ENCODE measurements at regions not wholly inside any gene's neighbourhood (a gene's known extent, or its start where the extent isn't known, plus 50 kb on each side); places are given as distances from the start of the nearest gene placed in this dataset.

DNA sequence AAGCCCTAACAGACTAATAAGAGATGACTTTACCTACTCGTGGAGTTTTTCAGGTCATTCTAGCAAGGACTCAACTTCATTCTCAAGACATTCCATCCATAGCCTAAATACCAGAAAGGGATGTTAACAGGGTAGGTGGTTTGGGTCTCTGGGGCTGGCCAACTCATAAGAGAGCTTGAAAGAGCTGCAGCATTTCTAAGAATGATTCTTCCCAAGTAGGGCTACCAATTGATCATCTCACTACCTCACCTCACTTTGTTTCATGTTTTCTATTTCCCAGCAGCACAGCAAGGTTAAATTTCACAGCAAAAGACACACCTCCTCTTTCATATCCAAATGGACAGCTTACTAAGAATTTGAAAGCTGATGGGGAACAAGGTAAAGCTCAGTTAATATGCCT, 614.8 kb upstream of the DIPK2B start:
- CTCF ChIA-PET (ENCODE audit: low intra/inter-chr PET ratio): no interaction called here
- ATAC-seq (no peak), FAIRE-seq (no peak), DNase-seq (ENCODE audit: extremely low read depth in 1 of 4, low spot score in 3 of 4) (no peak)
- H3K9me3 ChIP-seq (replicated peaks; ENCODE audit: control insufficient read depth, insufficient read depth, low read depth, low read length): no peaks in the 10 kb centered on the region
- BruUV-seq (replicated peaks): no TSS peak
- H3K9ac ChIP-seq (ENCODE audit: insufficient read depth in 1 of 2, low read depth in 2 of 2, low read length in 2 of 2): no peak overlapping the region
- no peak overlapping the region for H3K4me2 ChIP-seq (ENCODE audit: insufficient read depth, low read length)
- no peak overlapping the region for H3K4me3 ChIP-seq
- H2AFZ ChIP-seq (ENCODE audit: low read depth, low read length): no peak overlapping the region
- 0% methylated on average over 1 of the region's 1 CpG for WGBS (ENCODE audit: insufficient coverage, low coverage, missing lambda C conversion rate)
- no peak overlapping the region for H3K27ac ChIP-seq (ENCODE audit: extremely low read depth, low read depth, low read length)
- H3K27me3 ChIP-seq (ENCODE audit: control insufficient read depth in 2 of 2, insufficient read depth in 2 of 2, low read length in 2 of 2): no peaks in the 10 kb centered on the region
- TF ChIP-seq NELFE (IDR thresholded peaks at IDR 0.05; ENCODE audit: insufficient read depth, insufficient read length) (no peak), ZNF785 (CRISPR knock-in tag; IDR thresholded peaks at IDR 0.05) (no peak), KAT7 (CRISPR knock-in tag; IDR thresholded peaks at IDR 0.05; ENCODE audit: borderline replicate concordance) (no peak), PTBP1 (IDR thresholded peaks at IDR 0.05; ENCODE audit: low read depth, low read length) (no peak), U2AF2 (optimal IDR thresholded peaks at IDR 0.05; ENCODE audit: low read depth, low read length) (no peak), STAG1 (CRISPR knock-in tag; IDR thresholded peaks at IDR 0.05; ENCODE audit: borderline replicate concordance) (no peak), EHMT2 (IDR thresholded peaks at IDR 0.05) (no peak), ESRRB (CRISPR knock-in tag; IDR thresholded peaks at IDR 0.05; ENCODE audit: borderline replicate concordance) (no peak), ERF (CRISPR knock-in tag; IDR thresholded peaks at IDR 0.05) (no peak)
- TF ChIP-seq, protein P1, sequence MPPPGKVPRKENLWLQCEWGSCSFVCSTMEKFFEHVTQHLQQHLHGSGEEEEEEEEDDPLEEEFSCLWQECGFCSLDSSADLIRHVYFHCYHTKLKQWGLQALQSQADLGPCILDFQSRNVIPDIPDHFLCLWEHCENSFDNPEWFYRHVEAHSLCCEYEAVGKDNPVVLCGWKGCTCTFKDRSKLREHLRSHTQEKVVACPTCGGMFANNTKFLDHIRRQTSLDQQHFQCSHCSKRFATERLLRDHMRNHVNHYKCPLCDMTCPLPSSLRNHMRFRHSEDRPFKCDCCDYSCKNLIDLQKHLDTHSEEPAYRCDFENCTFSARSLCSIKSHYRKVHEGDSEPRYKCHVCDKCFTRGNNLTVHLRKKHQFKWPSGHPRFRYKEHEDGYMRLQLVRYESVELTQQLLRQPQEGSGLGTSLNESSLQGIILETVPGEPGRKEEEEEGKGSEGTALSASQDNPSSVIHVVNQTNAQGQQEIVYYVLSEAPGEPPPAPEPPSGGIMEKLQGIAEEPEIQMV (tag; conservative IDR thresholded peaks at IDR 0.05; ENCODE audit: low read depth): no peak
- TF ChIP-seq, protein P2, sequence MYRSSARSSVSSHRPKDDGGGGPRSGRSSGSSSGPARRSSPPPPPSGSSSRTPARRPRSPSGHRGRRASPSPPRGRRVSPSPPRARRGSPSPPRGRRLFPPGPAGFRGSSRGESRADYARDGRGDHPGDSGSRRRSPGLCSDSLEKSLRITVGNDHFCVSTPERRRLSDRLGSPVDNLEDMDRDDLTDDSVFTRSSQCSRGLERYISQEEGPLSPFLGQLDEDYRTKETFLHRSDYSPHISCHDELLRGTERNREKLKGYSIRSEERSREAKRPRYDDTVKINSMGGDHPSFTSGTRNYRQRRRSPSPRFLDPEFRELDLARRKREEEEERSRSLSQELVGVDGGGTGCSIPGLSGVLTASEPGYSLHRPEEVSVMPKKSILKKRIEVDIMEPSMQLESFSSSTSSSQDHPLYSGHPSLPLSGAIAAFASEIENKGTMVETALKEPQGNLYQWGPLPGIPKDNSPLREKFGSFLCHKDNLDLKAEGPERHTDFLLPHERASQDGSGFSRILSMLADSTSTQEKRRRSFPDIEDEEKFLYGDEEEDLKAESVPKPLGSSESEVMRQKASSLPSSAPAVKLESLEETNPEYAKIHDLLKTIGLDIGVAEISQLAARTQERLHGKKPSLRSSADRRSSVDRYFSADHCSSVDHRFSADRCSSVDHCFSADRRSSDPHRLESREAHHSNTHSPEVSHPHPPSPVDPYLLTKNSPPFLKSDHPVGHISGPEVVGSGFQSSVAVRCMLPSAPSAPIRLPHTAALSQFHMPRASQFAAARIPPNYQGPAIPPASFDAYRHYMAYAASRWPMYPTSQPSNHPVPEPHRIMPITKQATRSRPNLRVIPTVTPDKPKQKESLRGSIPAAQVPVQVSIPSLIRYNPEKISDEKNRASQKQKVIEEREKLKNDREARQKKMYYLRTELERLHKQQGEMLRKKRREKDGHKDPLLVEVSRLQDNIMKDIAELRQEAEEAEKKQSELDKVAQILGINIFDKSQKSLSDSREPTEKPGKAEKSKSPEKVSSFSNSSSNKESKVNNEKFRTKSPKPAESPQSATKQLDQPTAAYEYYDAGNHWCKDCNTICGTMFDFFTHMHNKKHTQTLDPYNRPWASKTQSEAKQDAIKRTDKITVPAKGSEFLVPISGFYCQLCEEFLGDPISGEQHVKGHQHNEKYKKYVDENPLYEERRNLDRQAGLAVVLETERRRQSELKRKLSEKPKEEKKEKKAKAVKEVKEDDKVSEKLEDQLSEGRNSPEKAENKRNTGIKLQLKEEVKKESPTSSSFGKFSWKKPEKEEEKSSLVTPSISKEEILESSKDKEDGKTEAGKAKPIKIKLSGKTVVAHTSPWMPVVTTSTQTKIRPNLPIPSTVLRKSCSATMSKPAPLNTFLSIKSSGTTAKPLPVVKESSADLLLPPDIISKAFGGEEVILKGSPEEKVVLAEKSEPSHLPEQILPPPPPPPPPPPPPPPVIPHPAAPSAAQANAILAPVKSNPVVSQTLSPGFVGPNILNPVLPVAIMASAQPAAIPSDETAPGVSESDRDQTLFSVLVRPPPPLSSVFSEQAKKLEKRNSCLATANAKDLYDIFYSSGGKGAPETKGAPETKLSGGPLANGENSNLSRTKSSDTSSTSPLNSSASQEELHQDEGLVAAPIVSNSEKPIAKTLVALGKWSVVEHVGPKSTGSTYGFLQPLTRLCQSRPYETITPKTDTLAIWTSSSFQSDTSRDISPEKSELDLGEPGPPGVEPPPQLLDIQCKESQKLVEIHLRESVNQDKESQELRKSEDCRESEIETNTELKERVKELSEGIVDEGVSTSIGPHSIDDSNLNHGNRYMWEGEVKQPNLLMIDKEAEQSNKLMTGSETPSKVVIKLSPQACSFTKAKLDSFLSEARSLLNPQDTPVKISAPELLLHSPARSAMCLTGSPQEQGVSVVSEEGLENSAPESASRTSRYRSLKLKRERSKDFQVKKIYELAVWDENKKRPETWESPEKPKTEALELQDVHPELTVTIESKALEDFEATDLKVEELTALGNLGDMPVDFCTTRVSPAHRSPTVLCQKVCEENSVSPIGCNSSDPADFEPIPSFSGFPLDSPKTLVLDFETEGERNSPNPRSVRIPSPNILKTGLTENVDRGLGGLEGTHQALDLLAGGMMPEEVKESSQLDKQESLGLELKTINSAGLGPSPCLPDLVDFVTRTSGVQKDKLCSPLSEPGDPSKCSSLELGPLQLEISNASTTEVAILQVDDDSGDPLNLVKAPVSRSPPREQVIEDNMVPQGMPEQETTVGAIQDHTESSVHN (IDR thresholded peaks at IDR 0.05; ENCODE audit: borderline replicate concordance in 1 of 2, low read depth in 1 of 2): no peak
- TF ChIP-seq, protein P3, sequence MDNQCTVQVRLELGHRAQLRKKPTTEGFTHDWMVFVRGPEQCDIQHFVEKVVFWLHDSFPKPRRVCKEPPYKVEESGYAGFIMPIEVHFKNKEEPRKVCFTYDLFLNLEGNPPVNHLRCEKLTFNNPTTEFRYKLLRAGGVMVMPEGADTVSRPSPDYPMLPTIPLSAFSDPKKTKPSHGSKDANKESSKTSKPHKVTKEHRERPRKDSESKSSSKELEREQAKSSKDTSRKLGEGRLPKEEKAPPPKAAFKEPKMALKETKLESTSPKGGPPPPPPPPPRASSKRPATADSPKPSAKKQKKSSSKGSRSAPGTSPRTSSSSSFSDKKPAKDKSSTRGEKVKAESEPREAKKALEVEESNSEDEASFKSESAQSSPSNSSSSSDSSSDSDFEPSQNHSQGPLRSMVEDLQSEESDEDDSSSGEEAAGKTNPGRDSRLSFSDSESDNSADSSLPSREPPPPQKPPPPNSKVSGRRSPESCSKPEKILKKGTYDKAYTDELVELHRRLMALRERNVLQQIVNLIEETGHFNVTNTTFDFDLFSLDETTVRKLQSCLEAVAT (IDR thresholded peaks at IDR 0.05): no peak
- intact Hi-C loops (cut with micrococcal nuclease) (no loop called here), in situ Hi-C loops (cut with MboI) (no loop called here)
- H3K9me1 ChIP-seq (ENCODE audit: control insufficient read depth, insufficient read depth, low read length): no peaks in the 10 kb centered on the region
- POLR2A ChIA-PET: no interaction called here
- H4K20me1 ChIP-seq (replicated peaks; ENCODE audit: control insufficient read depth, insufficient read depth, low read length): no peaks in the 10 kb centered on the region
- H3K4me1 ChIP-seq (replicated peaks in 1 of 2; ENCODE audit: control insufficient read depth in 2 of 2, insufficient read depth in 2 of 2, low read length in 2 of 2): no peaks in the 10 kb centered on the region
- no peaks in the 10 kb centered on the region for H3K79me2 ChIP-seq (ENCODE audit: control insufficient read depth, insufficient read depth, low read length)
- H3K36me3 ChIP-seq (ENCODE audit: control insufficient read depth, insufficient read depth, low read length): no peaks in the 10 kb centered on the region
